Liver (tissue), 8 donors: ENCODE measurements at regions not wholly inside any gene's neighbourhood (a gene's known extent, or its start where the extent isn't known, plus 50 kb on each side); places are given as distances from the start of the nearest gene placed in this dataset.

Source experiments
- DNase-seq: peaks from one replicate; pipeline ENCODE4 v3.0.0-alpha.2; 2017; ENCODE audit warnings: low spot score
- H3K27ac ChIP-seq, 2 donors: one replicate each; pipeline ENCODE4 v1.7.0; 2013; ENCODE audit warnings: inconsistent platforms in 2 of 2, low read length in 2 of 2, control low read depth in 1 of 2, low read depth in 1 of 2, mild to moderate bottlenecking in 1 of 2
- H3K27me3 ChIP-seq, 4 donors: one replicate each; pipeline versions ENCODE4 v1.6.1 to v1.7.0; 2013; ENCODE audit warnings: low read length in 3 of 4, inconsistent platforms in 1 of 4, mild to moderate bottlenecking in 1 of 4, moderate library complexity in 1 of 4; ENCODE audit not compliant: control insufficient read depth in 4 of 4, insufficient read depth in 4 of 4
- H3K36me3 ChIP-seq, 4 donors: one replicate each; pipeline versions ENCODE4 v1.6.1 to v1.7.0; 2013; ENCODE audit warnings: low read length in 3 of 4, mild to moderate bottlenecking in 3 of 4, low read depth in 1 of 4, moderate library complexity in 1 of 4; ENCODE audit not compliant: control insufficient read depth in 4 of 4, insufficient read depth in 3 of 4
- H3K4me1 ChIP-seq, 4 donors: one replicate each; pipeline versions ENCODE4 v1.6.1 to v1.7.0; 2013; ENCODE audit warnings: low read length in 3 of 4, mild to moderate bottlenecking in 3 of 4, moderate library complexity in 1 of 4; ENCODE audit not compliant: control insufficient read depth in 4 of 4, insufficient read depth in 4 of 4
- H3K4me3 ChIP-seq, 3 donors: one replicate each; pipeline versions ENCODE4 v1.6.1 to v1.7.0; 2013; ENCODE audit warnings: low read length in 3 of 3, control low read depth in 1 of 3, low read depth in 1 of 3, mild to moderate bottlenecking in 1 of 3
- H3K9ac ChIP-seq, 2 donors: one replicate each; pipeline ENCODE4 v1.7.0; 2013; ENCODE audit warnings: low read length in 2 of 2, mild to moderate bottlenecking in 2 of 2, moderate library complexity in 2 of 2, control low read depth in 1 of 2, low read depth in 1 of 2
- H3K9me3 ChIP-seq, 4 donors: one replicate each; pipeline versions ENCODE4 v1.6.1 to v1.7.0; 2013; ENCODE audit warnings: low read length in 3 of 4; ENCODE audit not compliant: control insufficient read depth in 4 of 4
- ATF3 ChIP-seq: IDR thresholded peaks from 2 replicates; pipeline ENCODE4 v1.6.1; 2016; ENCODE audit warnings: antibody characterized with exemption
- CTCF ChIP-seq: fragments of 150-350 bp; IDR thresholded peaks from 2 replicates; pipeline ENCODE4 v1.5.1; 2017; ENCODE audit warnings: improper control_type of control experiment, low read depth, low read length; ENCODE audit not compliant: missing input control
- EGR1 ChIP-seq, 2 donors: IDR thresholded peaks; 2 replicates each; pipeline ENCODE4 v1.6.1; 2016 to 2018; ENCODE audit warnings: antibody characterized with exemption in 2 of 2, low read depth in 2 of 2
- FOXA1 ChIP-seq: IDR thresholded peaks from 2 replicates; pipeline ENCODE4 v1.6.1; 2016; ENCODE audit warnings: antibody characterized with exemption
- FOXA2 ChIP-seq: IDR thresholded peaks from 2 replicates; pipeline ENCODE4 v1.6.1; 2016; ENCODE audit warnings: antibody characterized with exemption
- GABPA ChIP-seq, 2 donors: IDR thresholded peaks in 1 of 2; conservative IDR thresholded peaks in 1 of 2; 2 replicates each; pipeline ENCODE4 v1.6.1; 2016; ENCODE audit warnings: antibody characterized with exemption in 2 of 2, mild to moderate bottlenecking in 1 of 2, moderate library complexity in 1 of 2
- HNF4A ChIP-seq, 2 donors: conservative IDR thresholded peaks; 2 replicates each; pipeline ENCODE4 v1.6.1; 2016; ENCODE audit warnings: antibody characterized with exemption in 2 of 2, mild to moderate bottlenecking in 2 of 2
- HNF4G ChIP-seq: IDR thresholded peaks from 2 replicates; pipeline ENCODE4 v1.6.1; 2016; ENCODE audit warnings: antibody characterized with exemption
- JUND ChIP-seq, 2 donors: IDR thresholded peaks; 2 replicates each; pipeline ENCODE4 v1.6.1; 2016; ENCODE audit warnings: antibody characterized with exemption in 2 of 2
- NR2F2 ChIP-seq: IDR thresholded peaks from 2 replicates; pipeline ENCODE4 v1.6.1; 2016; ENCODE audit warnings: antibody characterized with exemption
- RAD21 ChIP-seq, 2 donors: IDR thresholded peaks; 2 replicates each; pipeline ENCODE4 v1.6.1; 2016; ENCODE audit warnings: antibody characterized with exemption in 2 of 2, mild to moderate bottlenecking in 2 of 2
- RXRA ChIP-seq, 2 donors: IDR thresholded peaks; 2 replicates each; pipeline ENCODE4 v1.6.1; 2017 to 2018; ENCODE audit warnings: antibody characterized with exemption in 2 of 2, mild to moderate bottlenecking in 1 of 2
- SP1 ChIP-seq: IDR thresholded peaks from 2 replicates; pipeline ENCODE4 v1.6.1; 2018; ENCODE audit warnings: antibody characterized with exemption, mild to moderate bottlenecking
- TAF1 ChIP-seq: conservative IDR thresholded peaks from 2 replicates; pipeline ENCODE4 v1.6.1; 2016; ENCODE audit warnings: antibody characterized with exemption, mild to moderate bottlenecking
- YY1 ChIP-seq: IDR thresholded peaks from 2 replicates; pipeline ENCODE4 v1.6.1; 2016; ENCODE audit warnings: antibody characterized with exemption, mild to moderate bottlenecking
- WGBS: extraction: QIAGEN DNeasy Blood & Tissue Kit; methylation state at CpG from one replicate; pipeline ENCODE4 v1.1.7; 2013; 5-methylcytosine and 5-hydroxymethylcytosine counted together
- TF ChIP-seq, protein P1 (sequence below): IDR thresholded peaks from 2 replicates; pipeline ENCODE4 v1.6.1; 2016; ENCODE audit warnings: antibody characterized with exemption, mild to moderate bottlenecking
- TF ChIP-seq, protein P2 (sequence below): IDR thresholded peaks from 2 replicates; pipeline ENCODE4 v1.6.1; 2016; ENCODE audit warnings: antibody characterized with exemption
- TF ChIP-seq, protein P3 (sequence below): IDR thresholded peaks from 2 replicates; pipeline ENCODE4 v1.6.1; 2016; ENCODE audit warnings: antibody characterized with exemption
- donor health status: healthy.
- donor health status: healthy.
- donor health status: healthy.
- donor health status: healthy.
- donor health status: healthy.

- no peaks in the 10 kb centered on the region for H3K9me3 ChIP-seq
- H3K4me3 ChIP-seq = no peak overlapping the region
- H3K27ac ChIP-seq = no peak overlapping the region
- no peak for DNase-seq
- no peaks in the 10 kb centered on the region for H3K27me3 ChIP-seq
- no peaks in the 10 kb centered on the region for H3K4me1 ChIP-seq
- 88% methylated on average over 2 of the region's 2 CpGs for WGBS
- H3K9ac ChIP-seq = no peak overlapping the region
- TF ChIP-seq YY1 (no peak), ATF3 (no peak), FOXA2 (no peak), EGR1 (IDR thresholded peaks at IDR 0.05; ENCODE audit: low read depth in 2 of 2) (no peak), RXRA (IDR thresholded peaks at IDR 0.05) (no peak), JUND (IDR thresholded peaks at IDR 0.05) (no peak), RAD21 (IDR thresholded peaks at IDR 0.05) (no peak)
- TF ChIP-seq, protein P1, sequence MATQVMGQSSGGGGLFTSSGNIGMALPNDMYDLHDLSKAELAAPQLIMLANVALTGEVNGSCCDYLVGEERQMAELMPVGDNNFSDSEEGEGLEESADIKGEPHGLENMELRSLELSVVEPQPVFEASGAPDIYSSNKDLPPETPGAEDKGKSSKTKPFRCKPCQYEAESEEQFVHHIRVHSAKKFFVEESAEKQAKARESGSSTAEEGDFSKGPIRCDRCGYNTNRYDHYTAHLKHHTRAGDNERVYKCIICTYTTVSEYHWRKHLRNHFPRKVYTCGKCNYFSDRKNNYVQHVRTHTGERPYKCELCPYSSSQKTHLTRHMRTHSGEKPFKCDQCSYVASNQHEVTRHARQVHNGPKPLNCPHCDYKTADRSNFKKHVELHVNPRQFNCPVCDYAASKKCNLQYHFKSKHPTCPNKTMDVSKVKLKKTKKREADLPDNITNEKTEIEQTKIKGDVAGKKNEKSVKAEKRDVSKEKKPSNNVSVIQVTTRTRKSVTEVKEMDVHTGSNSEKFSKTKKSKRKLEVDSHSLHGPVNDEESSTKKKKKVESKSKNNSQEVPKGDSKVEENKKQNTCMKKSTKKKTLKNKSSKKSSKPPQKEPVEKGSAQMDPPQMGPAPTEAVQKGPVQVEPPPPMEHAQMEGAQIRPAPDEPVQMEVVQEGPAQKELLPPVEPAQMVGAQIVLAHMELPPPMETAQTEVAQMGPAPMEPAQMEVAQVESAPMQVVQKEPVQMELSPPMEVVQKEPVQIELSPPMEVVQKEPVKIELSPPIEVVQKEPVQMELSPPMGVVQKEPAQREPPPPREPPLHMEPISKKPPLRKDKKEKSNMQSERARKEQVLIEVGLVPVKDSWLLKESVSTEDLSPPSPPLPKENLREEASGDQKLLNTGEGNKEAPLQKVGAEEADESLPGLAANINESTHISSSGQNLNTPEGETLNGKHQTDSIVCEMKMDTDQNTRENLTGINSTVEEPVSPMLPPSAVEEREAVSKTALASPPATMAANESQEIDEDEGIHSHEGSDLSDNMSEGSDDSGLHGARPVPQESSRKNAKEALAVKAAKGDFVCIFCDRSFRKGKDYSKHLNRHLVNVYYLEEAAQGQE = no peak
- no peaks in the 10 kb centered on the region for H3K36me3 ChIP-seq
These were observed 460.4 kb upstream of the JARID2 start for GRCh38 chr6:14785493-14785790.

DNA sequence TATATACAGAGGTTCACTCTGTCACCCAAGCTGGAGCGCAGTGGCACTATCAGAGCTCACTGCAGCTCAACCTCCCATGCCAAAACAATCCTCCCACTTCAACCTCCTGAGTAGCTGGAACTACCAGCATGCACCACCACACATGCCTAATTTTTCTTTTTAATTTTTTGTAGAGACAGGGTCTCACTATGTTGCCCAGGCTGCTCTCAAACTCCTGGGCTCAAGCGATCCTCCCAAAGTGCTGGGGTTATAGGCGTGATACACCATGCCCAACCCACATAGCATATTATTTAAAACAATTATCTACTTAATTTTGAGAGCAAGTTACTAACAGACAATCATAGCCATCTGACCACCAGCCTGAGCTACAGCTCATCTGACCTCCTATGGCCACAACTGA is 459.9 kb upstream of the JARID2 start:
- Histone ChIP-seq H3K4me3 (no peak overlapping the region), H3K9me3 (no peaks in the 10 kb centered on the region), H3K27me3 (no peaks in the 10 kb centered on the region), H3K4me1 (no peaks in the 10 kb centered on the region), H3K9ac (no peak overlapping the region), H3K27ac (no peak overlapping the region), H3K36me3 (no peaks in the 10 kb centered on the region)
- no peak for TF ChIP-seq NR2F2
- TF ChIP-seq FOXA1 = no peak
- TF ChIP-seq, protein P2, sequence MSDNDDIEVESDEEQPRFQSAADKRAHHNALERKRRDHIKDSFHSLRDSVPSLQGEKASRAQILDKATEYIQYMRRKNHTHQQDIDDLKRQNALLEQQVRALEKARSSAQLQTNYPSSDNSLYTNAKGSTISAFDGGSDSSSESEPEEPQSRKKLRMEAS = no peak
- TF ChIP-seq, protein P3, sequence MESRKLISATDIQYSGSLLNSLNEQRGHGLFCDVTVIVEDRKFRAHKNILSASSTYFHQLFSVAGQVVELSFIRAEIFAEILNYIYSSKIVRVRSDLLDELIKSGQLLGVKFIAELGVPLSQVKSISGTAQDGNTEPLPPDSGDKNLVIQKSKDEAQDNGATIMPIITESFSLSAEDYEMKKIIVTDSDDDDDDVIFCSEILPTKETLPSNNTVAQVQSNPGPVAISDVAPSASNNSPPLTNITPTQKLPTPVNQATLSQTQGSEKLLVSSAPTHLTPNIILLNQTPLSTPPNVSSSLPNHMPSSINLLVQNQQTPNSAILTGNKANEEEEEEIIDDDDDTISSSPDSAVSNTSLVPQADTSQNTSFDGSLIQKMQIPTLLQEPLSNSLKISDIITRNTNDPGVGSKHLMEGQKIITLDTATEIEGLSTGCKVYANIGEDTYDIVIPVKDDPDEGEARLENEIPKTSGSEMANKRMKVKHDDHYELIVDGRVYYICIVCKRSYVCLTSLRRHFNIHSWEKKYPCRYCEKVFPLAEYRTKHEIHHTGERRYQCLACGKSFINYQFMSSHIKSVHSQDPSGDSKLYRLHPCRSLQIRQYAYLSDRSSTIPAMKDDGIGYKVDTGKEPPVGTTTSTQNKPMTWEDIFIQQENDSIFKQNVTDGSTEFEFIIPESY = no peak
- TF ChIP-seq TAF1 = no peak
- TF ChIP-seq FOXA2 = no peak
- no peak for TF ChIP-seq HNF4G
- TF ChIP-seq ATF3 = no peak
- TF ChIP-seq SP1 = no peak
- TF ChIP-seq RXRA (IDR thresholded peaks at IDR 0.05) = no peak
- TF ChIP-seq CTCF = no peak
- TF ChIP-seq, protein P1 = no peak
- TF ChIP-seq GABPA (IDR thresholded peaks at IDR 0.05 in 1 of 2, conservative IDR thresholded peaks at IDR 0.05 in 1 of 2) = no peak
- TF ChIP-seq HNF4A (conservative IDR thresholded peaks at IDR 0.05) = no peak
- TF ChIP-seq EGR1 (IDR thresholded peaks at IDR 0.05; ENCODE audit: low read depth in 2 of 2) = no peak
- no peak for TF ChIP-seq RAD21 (IDR thresholded peaks at IDR 0.05)
- 99% methylated on average over 3 of the region's 3 CpGs for WGBS
- no peak for DNase-seq
